ENCODE measurements at regions not wholly inside any gene's neighbourhood (a gene's known extent, or its start where the extent isn't known, plus 50 kb on each side); places are given as distances from the start of the nearest gene placed in this dataset.

- Histone ChIP-seq H3K4me3 (no peak overlapping the region), H3K27me3 (peaks cover 0 to 9% (median 0%) of the 10 kb centered on the region in 7 donors), H3K36me3 (no peaks in the 10 kb centered on the region), H3K4me1 (no peaks in the 10 kb centered on the region), H3K27ac (no peak overlapping the region), H3K9me3 (no peaks in the 10 kb centered on the region)
- ATAC-seq, result no peak
- intact Hi-C loops (cut with DNase I), result loop anchor here in 1 of 10 donors (5.0 kb wide), 1 partner anchor 1619 kb away; no protein-coding TSS in a partner anchor
- 72% methylated on average over 8 of the region's 8 CpGs for WGBS, 2 donors
- no peak for DNase-seq
- no peak for TF ChIP-seq CTCF (IDR thresholded peaks at IDR 0.05)
Measured at GRCh38 chr2:104561251-104561650, 292.7 kb upstream of the POU3F3 start.

GRCh38 chr2:104562537-104562936 lies 291.4 kb upstream of the POU3F3 start:
- no peak overlapping the region for H3K4me3 ChIP-seq
- no peak overlapping the region for H3K27ac ChIP-seq
- no peak for TF ChIP-seq CTCF (IDR thresholded peaks at IDR 0.05)
- DNase-seq (no peak), ATAC-seq (no peak)
- intact Hi-C loops (cut with DNase I), result loop anchor here in 1 of 10 donors (5.0 kb wide), 1 partner anchor 1620 kb away; no protein-coding TSS in a partner anchor
- peaks cover 0 to 9% (median 0%) of the 10 kb centered on the region in 7 donors for H3K27me3 ChIP-seq
- 41 to 49% methylated on average over 3 of the region's 3 CpGs for WGBS, 2 donors
- no peaks in the 10 kb centered on the region for H3K36me3 ChIP-seq
- H3K9me3 ChIP-seq, result no peaks in the 10 kb centered on the region
- H3K4me1 ChIP-seq, result no peaks in the 10 kb centered on the region

- WGBS, 2 donors, result 67 to 70% methylated on average over 8 of the region's 8 CpGs
- Histone ChIP-seq H3K27ac (no peak overlapping the region), H3K4me3 (no peak overlapping the region), H3K9me3 (no peaks in the 10 kb centered on the region), H3K27me3 (peaks cover 0 to 9% (median 0%) of the 10 kb centered on the region in 7 donors), H3K36me3 (no peaks in the 10 kb centered on the region), H3K4me1 (no peaks in the 10 kb centered on the region)
- DNase-seq (no peak), ATAC-seq (no peak)
- TF ChIP-seq CTCF (IDR thresholded peaks at IDR 0.05), result no peak
- intact Hi-C loops (cut with DNase I), result loop anchor here in 1 of 10 donors (1.0 to 5.0 kb wide), 2 partner anchors 201 to 1621 kb away; no protein-coding TSS in a partner anchor
Measured at GRCh38 chr2:104563398-104563996, 290.4 kb upstream of the POU3F3 start.

- Histone ChIP-seq H3K4me1 (no peaks in the 10 kb centered on the region), H3K36me3 (no peaks in the 10 kb centered on the region), H3K9me3 (no peaks in the 10 kb centered on the region), H3K4me3 (no peak overlapping the region), H3K27me3 (peaks cover 0 to 4% (median 0%) of the 10 kb centered on the region in 7 donors), H3K27ac (no peak overlapping the region)
- 94 to 96% methylated on average over 4 of the region's 4 CpGs for WGBS, 2 donors
- TF ChIP-seq CTCF (IDR thresholded peaks at IDR 0.05), result no peak
- intact Hi-C loops (cut with DNase I), result no loop called here
- ATAC-seq (no peak), DNase-seq (no peak)
Measured at GRCh38 chr2:104568247-104568646, 285.7 kb upstream of the POU3F3 start.

Measured in heart right ventricle (tissue), 16 donors.